IPS-11a (cell line): ENCODE measurements at regions not wholly inside any gene's neighbourhood (a gene's known extent, or its start where the extent isn't known, plus 50 kb on each side); places are given as distances from the start of the nearest gene placed in this dataset.
"Not testable (repeated sequence)": the region's sequence is repeated elsewhere in the genome, so short reads cannot be mapped to it uniquely, and the experiment has no call there.

ENCODE experiments used
- H3K4me3 ChIP-seq: one replicate; pipeline ENCODE4 v1.5.1; 2013; ENCODE audit warnings: low read depth, low read length, control low read depth

- not testable (repeated sequence) for H3K4me3 ChIP-seq
Measured at GRCh38 chr1:120550335-120550734, 135.5 kb downstream of the NBPF8 start.

GRCh38 chr1:120552190-120552589 lies 137.4 kb downstream of the NBPF8 start:
- H3K4me3 ChIP-seq: not testable (repeated sequence)

- peak overlapping the region; percentile 27 for H3K4me3 ChIP-seq
Measured at GRCh38 chr1:120557605-120558302, 142.9 kb downstream of the NBPF8 start.

GRCh38 chr1:120558303-120559060 lies 143.6 kb downstream of the NBPF8 start:
- peak overlapping the region; percentile 39 for H3K4me3 ChIP-seq

GRCh38 chr1:120561767-120562166 lies 146.9 kb downstream of the NBPF8 start:
- not testable (repeated sequence) for H3K4me3 ChIP-seq

- not testable (repeated sequence) for H3K4me3 ChIP-seq
Measured at GRCh38 chr1:120565396-120565795, 150.6 kb downstream of the NBPF8 start.

- not testable (repeated sequence) for H3K4me3 ChIP-seq
Measured at GRCh38 chr1:120567620-120568019, 152.8 kb downstream of the NBPF8 start.

GRCh38 chr1:120575201-120575600 lies 148.5 kb upstream of the NBPF26 start:
- not testable (repeated sequence) for H3K4me3 ChIP-seq

- H3K4me3 ChIP-seq: not testable (repeated sequence)
Measured at GRCh38 chr1:120582135-120582534, 141.6 kb upstream of the NBPF26 start.

GRCh38 chr1:120586053-120586452 lies 137.7 kb upstream of the NBPF26 start:
- H3K4me3 ChIP-seq: not testable (repeated sequence)

GRCh38 chr1:120588811-120589210 lies 134.9 kb upstream of the NBPF26 start:
- H3K4me3 ChIP-seq: not testable (repeated sequence)

- H3K4me3 ChIP-seq: not testable (repeated sequence)
Measured at GRCh38 chr1:120591774-120592173, 132.0 kb upstream of the NBPF26 start.

- H3K4me3 ChIP-seq: not testable (repeated sequence)
Measured at GRCh38 chr1:120592943-120593342, 130.8 kb upstream of the NBPF26 start.

GRCh38 chr1:120593648-120594047 lies 130.1 kb upstream of the NBPF26 start:
- not testable (repeated sequence) for H3K4me3 ChIP-seq

GRCh38 chr1:120598331-120598951 lies 125.3 kb upstream of the NBPF26 start:
- not testable (repeated sequence) for H3K4me3 ChIP-seq

GRCh38 chr1:120599511-120599910 lies 124.2 kb upstream of the NBPF26 start:
- H3K4me3 ChIP-seq: not testable (repeated sequence)

GRCh38 chr1:120600442-120601041 lies 123.2 kb upstream of the NBPF26 start:
- H3K4me3 ChIP-seq: not testable (repeated sequence)

GRCh38 chr1:120607882-120608281 lies 115.9 kb upstream of the NBPF26 start:
- H3K4me3 ChIP-seq: not testable (repeated sequence)

- not testable (repeated sequence) for H3K4me3 ChIP-seq
Measured at GRCh38 chr1:120608314-120609014, 115.3 kb upstream of the NBPF26 start.

- not testable (repeated sequence) for H3K4me3 ChIP-seq
Measured at GRCh38 chr1:120609015-120609573, 114.7 kb upstream of the NBPF26 start.

GRCh38 chr1:120609834-120610233 lies 113.9 kb upstream of the NBPF26 start:
- H3K4me3 ChIP-seq: not testable (repeated sequence)
